ENCODE measurements at regions not wholly inside any gene's neighbourhood (a gene's known extent, or its start where the extent isn't known, plus 50 kb on each side); places are given as distances from the start of the nearest gene placed in this dataset.

DNA sequence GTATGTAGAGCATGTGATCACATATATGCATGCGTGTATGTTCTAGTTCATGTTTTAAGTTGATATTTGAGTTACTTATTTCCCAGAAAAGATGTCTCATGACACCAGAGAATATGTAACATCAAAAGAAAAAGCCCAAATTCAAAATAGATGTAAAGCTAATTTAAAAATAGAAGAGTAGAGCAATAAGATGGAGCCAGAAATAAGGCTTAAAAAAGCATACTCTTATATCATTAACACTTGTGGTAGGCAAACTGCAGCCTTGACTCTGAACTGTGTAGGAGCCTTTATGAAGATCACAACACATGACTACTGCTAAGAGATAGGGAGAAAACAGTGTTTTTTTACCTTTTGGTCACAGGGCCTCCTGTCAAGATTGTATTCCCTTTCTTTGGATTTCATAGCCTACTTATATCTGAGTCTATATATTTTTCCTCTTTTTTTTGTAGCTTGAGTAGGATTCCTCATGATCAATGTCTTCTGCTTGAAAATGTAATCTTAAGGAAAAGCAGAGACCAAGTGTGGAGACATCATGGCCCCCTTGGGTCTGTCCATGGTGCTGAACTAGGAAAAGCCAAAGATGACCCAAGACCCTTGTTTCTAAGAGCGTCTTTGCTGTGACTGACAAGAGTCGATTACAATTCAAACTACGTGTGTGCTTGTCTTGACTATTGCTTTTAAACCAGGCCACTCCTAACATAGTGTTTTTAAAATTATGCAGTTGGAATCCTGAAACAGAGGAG lies 390.4 kb downstream of the SHISA9 start:
- DNase-seq (ENCODE audit: low spot score): no peak

- no peak for DNase-seq (ENCODE audit: low spot score)
These were observed 394.8 kb downstream of the SHISA9 start for GRCh38 chr16:13296206-13296605.

GRCh38 chr16:13298666-13299065 lies 397.3 kb downstream of the SHISA9 start:
- no peak for DNase-seq (ENCODE audit: low spot score)

- DNase-seq (ENCODE audit: low spot score): no peak
These were observed 398.9 kb downstream of the SHISA9 start for GRCh38 chr16:13300066-13300840.

DNA sequence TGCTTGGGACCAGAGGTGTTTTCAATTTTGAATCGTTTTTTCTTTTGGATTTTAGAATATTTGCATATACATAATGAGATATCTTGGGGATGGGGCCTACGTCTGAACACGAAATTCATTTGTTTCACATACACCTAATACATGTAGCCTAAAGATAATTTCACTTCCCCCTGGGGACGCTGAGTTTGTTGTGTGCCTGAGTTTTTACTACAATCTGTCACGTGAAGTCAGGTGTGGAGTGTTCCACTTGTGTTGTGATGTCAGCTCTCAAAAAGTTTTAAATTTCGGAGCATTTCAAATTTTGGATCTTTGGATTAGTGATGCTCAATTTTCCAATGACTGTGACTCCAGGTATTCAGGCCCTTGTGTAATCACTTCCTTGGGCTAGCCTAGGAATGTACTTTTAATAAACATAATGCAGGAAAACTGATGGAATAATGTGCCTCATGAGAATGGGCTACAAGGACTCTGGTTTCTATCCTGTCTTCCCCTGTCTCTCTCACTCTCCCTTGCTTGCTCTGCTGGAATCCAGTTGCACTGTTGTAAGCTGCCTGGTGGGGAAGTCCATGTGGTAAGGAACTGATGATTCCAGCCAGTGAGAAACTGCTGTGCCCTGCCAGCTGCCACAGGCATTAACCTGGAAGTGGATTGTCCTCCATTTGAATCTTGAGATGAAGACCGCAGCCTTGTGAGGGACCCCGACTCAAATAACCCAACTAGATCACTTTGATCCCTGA lies 403.8 kb downstream of the SHISA9 start:
- DNase-seq (ENCODE audit: low spot score): no peak

DNA sequence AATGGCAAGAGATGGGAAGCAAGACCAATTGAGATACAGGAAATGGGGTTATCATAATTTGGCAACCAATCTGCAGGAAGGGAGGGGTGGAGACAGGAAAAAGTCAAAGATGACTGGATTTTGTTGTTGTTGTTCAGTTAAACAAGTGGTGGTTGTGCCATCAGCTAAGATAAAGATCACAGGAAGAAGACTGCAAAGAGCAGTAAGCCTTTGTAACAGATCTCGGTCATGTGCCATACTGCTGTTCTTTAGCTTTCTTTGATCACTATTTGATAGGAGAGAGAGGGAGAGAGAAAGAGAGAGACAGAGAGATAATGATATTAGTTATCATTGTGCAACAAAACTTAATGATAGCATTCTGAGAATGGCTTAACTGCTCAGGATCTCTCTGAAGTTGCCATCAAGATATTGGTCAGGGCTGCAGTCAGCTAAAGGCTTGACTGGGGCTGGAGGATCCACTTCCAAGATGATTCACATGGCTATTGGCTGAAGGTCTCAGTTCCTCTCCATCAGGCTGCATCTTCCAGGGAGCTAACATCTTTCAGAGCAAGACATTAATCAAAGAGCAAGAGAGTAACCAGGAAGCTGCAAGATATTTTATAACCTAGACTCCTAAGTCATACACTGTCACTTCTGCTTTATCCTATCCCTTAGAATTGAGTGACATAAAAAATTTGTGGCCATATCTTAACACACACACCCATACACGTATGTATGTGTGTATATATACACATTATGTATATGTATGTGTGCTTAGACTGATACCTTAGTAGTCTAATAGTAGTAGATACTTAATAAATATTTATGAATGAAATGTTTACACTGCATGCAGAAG lies 405.0 kb downstream of the SHISA9 start:
- no peak for DNase-seq (ENCODE audit: low spot score)

GRCh38 chr16:13307255-13307654 lies 405.9 kb downstream of the SHISA9 start:
- DNase-seq (ENCODE audit: low spot score): no peak

GRCh38 chr16:13307851-13308250 lies 406.5 kb downstream of the SHISA9 start:
- no peak for DNase-seq (ENCODE audit: low spot score)

GRCh38 chr16:13312063-13312462 lies 410.7 kb downstream of the SHISA9 start:
- no peak for DNase-seq (ENCODE audit: low spot score)

DNA sequence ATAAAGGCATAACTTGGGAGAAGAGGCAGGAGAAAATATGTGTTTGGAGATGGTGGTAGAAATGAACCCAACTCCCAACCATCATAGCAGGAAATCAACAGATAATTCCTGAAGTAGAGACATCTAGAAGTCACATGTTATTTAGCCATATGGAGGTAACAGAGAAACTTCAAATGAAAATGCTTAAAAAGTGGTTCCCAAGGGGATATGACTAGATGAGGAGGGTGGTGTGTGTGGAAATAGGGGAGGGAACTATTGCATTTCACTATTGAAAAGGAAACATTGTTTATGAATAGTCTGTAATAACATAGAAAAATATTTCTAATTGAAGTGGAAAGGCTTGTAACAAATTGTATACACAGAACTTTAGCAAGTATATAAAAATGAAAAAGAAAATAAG lies 412.0 kb downstream of the SHISA9 start:
- no peak for DNase-seq (ENCODE audit: low spot score)

- DNase-seq (ENCODE audit: low spot score): no peak
These were observed 413.2 kb downstream of the SHISA9 start for GRCh38 chr16:13314633-13315032.

GRCh38 chr16:13315642-13316427 lies 414.4 kb downstream of the SHISA9 start:
- no peak for DNase-seq (ENCODE audit: low spot score)

DNA sequence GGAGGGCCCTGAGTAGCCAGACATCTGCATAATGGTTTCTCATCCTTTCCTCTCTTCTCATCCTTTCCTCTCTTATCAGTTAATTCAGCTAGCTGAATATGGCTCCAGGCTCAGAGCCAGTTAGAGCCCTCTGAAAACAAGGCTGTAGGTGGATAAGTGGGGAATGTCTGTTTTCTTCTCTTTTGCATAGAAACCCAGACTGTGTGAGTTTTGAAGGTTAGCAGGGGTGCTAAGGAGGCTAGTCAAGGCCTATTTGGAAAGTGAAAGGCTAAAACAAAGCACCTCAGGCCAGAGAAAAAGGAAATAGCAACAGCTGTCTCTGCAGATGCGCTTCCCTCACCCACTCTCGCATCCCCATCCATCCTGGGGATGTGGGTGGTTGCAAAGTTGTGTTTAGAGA lies 420.9 kb downstream of the SHISA9 start:
- DNase-seq (ENCODE audit: low spot score): no peak

GRCh38 chr16:13324851-13325250 lies 423.5 kb downstream of the SHISA9 start:
- no peak for DNase-seq (ENCODE audit: low spot score)

DNA sequence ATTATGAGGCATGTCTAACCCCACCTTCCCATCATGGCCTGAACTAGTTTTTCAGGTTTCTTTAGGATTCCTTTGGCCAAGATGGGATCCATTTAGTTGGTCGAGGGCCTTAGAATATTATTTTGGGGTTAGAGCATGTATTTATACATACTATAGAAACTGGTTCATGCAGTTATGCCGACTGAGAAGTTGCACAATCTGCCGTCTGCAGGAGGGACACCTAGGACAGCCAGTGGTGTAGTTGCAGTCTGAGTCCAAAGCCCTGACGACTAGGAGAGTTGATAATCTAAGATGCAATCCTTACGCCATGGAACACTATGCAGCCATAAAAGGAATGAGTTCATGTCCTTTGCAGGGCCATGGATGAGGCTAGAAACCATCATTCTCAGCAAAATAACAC lies 424.0 kb downstream of the SHISA9 start:
- DNase-seq (ENCODE audit: low spot score): no peak

GRCh38 chr16:13331918-13332317 lies 430.5 kb downstream of the SHISA9 start:
- no peak for DNase-seq (ENCODE audit: low spot score)

DNA sequence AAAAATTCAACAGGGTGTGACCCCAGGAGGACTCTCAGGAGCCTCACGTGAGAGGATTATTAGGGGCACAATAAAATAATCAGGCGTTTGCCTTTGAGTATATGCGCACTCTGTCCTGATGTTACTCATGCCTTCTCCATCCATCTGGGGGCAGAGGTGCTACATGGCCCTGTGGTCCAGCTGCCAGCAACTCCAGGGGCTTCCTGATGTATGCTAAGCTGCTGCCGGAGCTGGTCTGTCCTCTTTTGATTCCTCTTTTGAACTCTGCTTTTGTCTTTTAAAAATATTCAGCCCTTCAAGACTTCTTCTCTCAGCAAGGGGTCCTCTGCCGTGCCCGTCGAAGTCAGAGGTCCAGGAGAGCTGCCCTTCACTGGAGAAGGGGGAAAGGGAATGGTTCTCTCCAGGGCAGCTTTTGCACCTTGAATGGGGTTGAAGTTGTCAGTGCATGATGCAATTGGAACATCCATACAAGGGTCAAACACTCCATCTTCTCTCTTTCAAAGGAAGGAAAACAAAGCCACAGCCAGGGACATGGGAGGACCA lies 431.4 kb downstream of the SHISA9 start:
- no peak for DNase-seq (ENCODE audit: low spot score)

DNA sequence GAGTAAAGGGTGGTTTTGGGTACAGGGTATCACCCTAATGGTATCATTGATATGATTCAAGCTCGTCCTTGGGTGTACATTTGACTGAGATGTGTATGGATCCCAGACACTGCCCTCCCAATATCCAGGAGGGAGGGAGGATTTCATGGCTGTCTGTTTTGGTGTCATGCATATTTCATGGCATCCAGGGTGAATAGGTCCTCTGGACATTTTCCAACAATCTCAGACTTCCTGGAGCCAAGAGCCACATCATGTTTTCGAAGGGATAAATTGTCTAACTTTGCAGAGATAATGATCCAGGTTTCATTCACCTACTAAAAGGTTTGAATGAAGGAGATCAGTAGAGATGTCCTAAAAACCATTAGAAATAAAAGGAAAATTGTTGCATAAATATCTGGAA lies 431.9 kb downstream of the SHISA9 start:
- DNase-seq (ENCODE audit: low spot score): no peak

- DNase-seq (ENCODE audit: low spot score): no peak
These were observed 434.5 kb downstream of the SHISA9 start for GRCh38 chr16:13335879-13336278.

GRCh38 chr16:13336335-13336734 lies 434.9 kb downstream of the SHISA9 start:
- no peak for DNase-seq (ENCODE audit: low spot score)
